WTC11 (cell line): ENCODE measurements at regions not wholly inside any gene's neighbourhood (a gene's known extent, or its start where the extent isn't known, plus 50 kb on each side); places are given as distances from the start of the nearest gene placed in this dataset.

Experiments
- TF ChIP-seq, protein P1 (sequence below): sonication (generic); formaldehyde crosslinking; IDR thresholded peaks from 2 replicates; pipeline ENCODE4 v1.8.1; 2023; ENCODE audit warnings: mild to moderate bottlenecking, missing genetic modification reagents, borderline replicate concordance
- TF ChIP-seq, protein P2 (sequence below): fragments of 250-450 bp; sonication (Bioruptor Pico); IDR thresholded peaks from 2 replicates; pipeline ENCODE4 v2.1.2; 2022; ENCODE audit warnings: mild to moderate bottlenecking, moderate library complexity
- TF ChIP-seq, protein P3 (sequence below): fragments of 200-600 bp; IDR thresholded peaks from 2 replicates; pipeline ENCODE4 v1.8.0; 2022; ENCODE audit warnings: antibody characterized with exemption
- TF ChIP-seq, protein P4 (sequence below): sonication (generic); formaldehyde crosslinking; IDR thresholded peaks from 2 replicates; pipeline ENCODE4 v1.8.1; 2023; ENCODE audit warnings: mild to moderate bottlenecking, missing genetic modification reagents

DNA sequence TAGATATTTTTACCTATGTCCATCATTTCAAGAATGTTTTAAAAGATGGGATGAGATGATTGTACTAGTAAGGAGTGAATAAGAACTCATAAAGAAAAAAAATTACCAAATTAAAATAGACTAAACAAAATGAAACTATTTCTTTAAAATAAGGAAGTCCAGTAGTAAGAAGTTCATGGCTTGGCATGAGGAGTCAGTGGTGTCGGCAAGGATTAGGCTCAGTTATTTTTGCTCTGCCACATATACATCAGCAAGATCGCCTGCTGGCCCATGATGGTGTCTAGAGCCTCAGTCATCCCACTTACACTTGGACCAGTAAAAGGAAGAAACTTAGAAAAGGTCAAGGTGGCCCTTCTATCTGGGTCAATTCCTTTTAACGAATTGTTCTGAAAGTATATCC lies 300.9 kb upstream of the SLC8A1 start:
- TF ChIP-seq, protein P1, sequence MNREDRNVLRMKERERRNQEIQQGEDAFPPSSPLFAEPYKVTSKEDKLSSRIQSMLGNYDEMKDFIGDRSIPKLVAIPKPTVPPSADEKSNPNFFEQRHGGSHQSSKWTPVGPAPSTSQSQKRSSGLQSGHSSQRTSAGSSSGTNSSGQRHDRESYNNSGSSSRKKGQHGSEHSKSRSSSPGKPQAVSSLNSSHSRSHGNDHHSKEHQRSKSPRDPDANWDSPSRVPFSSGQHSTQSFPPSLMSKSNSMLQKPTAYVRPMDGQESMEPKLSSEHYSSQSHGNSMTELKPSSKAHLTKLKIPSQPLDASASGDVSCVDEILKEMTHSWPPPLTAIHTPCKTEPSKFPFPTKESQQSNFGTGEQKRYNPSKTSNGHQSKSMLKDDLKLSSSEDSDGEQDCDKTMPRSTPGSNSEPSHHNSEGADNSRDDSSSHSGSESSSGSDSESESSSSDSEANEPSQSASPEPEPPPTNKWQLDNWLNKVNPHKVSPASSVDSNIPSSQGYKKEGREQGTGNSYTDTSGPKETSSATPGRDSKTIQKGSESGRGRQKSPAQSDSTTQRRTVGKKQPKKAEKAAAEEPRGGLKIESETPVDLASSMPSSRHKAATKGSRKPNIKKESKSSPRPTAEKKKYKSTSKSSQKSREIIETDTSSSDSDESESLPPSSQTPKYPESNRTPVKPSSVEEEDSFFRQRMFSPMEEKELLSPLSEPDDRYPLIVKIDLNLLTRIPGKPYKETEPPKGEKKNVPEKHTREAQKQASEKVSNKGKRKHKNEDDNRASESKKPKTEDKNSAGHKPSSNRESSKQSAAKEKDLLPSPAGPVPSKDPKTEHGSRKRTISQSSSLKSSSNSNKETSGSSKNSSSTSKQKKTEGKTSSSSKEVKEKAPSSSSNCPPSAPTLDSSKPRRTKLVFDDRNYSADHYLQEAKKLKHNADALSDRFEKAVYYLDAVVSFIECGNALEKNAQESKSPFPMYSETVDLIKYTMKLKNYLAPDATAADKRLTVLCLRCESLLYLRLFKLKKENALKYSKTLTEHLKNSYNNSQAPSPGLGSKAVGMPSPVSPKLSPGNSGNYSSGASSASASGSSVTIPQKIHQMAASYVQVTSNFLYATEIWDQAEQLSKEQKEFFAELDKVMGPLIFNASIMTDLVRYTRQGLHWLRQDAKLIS (CRISPR knock-in tag) = no peak
- TF ChIP-seq, protein P2, sequence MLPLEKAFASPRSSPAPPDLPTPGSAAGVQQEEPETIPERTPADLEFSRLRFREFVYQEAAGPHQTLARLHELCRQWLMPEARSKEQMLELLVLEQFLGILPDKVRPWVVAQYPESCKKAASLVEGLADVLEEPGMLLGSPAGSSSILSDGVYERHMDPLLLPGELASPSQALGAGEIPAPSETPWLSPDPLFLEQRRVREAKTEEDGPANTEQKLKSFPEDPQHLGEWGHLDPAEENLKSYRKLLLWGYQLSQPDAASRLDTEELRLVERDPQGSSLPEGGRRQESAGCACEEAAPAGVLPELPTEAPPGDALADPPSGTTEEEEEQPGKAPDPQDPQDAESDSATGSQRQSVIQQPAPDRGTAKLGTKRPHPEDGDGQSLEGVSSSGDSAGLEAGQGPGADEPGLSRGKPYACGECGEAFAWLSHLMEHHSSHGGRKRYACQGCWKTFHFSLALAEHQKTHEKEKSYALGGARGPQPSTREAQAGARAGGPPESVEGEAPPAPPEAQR (CRISPR knock-in tag) = no peak
- TF ChIP-seq, protein P3, sequence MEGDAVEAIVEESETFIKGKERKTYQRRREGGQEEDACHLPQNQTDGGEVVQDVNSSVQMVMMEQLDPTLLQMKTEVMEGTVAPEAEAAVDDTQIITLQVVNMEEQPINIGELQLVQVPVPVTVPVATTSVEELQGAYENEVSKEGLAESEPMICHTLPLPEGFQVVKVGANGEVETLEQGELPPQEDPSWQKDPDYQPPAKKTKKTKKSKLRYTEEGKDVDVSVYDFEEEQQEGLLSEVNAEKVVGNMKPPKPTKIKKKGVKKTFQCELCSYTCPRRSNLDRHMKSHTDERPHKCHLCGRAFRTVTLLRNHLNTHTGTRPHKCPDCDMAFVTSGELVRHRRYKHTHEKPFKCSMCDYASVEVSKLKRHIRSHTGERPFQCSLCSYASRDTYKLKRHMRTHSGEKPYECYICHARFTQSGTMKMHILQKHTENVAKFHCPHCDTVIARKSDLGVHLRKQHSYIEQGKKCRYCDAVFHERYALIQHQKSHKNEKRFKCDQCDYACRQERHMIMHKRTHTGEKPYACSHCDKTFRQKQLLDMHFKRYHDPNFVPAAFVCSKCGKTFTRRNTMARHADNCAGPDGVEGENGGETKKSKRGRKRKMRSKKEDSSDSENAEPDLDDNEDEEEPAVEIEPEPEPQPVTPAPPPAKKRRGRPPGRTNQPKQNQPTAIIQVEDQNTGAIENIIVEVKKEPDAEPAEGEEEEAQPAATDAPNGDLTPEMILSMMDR = no peak
- TF ChIP-seq, protein P4, sequence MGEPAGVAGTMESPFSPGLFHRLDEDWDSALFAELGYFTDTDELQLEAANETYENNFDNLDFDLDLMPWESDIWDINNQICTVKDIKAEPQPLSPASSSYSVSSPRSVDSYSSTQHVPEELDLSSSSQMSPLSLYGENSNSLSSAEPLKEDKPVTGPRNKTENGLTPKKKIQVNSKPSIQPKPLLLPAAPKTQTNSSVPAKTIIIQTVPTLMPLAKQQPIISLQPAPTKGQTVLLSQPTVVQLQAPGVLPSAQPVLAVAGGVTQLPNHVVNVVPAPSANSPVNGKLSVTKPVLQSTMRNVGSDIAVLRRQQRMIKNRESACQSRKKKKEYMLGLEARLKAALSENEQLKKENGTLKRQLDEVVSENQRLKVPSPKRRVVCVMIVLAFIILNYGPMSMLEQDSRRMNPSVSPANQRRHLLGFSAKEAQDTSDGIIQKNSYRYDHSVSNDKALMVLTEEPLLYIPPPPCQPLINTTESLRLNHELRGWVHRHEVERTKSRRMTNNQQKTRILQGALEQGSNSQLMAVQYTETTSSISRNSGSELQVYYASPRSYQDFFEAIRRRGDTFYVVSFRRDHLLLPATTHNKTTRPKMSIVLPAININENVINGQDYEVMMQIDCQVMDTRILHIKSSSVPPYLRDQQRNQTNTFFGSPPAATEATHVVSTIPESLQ (CRISPR knock-in tag) = no peak
